H1 (cell line): ENCODE measurements at regions not wholly inside any gene's neighbourhood (a gene's known extent, or its start where the extent isn't known, plus 50 kb on each side); places are given as distances from the start of the nearest gene placed in this dataset.

Experiments used
- CTCF ChIA-PET: fragments of 300-600 bp; sonication (Branson Sonifier 250); formaldehyde crosslinking; loops from one replicate; lab custom pipeline; 2021; ENCODE audit not compliant: partially characterized antibody; lab: Charles Lee
- POLR2A ChIA-PET: fragments of 300-600 bp; sonication (Branson Sonifier 250); formaldehyde crosslinking; loops from one replicate; lab custom pipeline; 2021; ENCODE audit warnings: inconsistent platforms; ENCODE audit not compliant: partially characterized antibody; lab: Charles Lee
- DNase-seq, 2 experiments: peaks; one replicate each; pipeline versions ENCODE4 v3.0.0 to v3.0.0-alpha.2; 2010 to 2022; ENCODE audit warnings: low spot score in 2 of 2, low read depth in 1 of 2, mixed read lengths in 1 of 2
- FAIRE-seq: peaks from 2 replicates; lab custom pipeline; 2011; peaks lifted over from hg19 to GRCh38; lab: Jason Lieb, UNC
- H2AFZ ChIP-seq: 2 replicates; pipeline ENCODE4 v1.8.1; 2012; ENCODE audit warnings: low read length, inconsistent platforms
- H2AK5ac ChIP-seq: 2 replicates; pipeline ENCODE4 v1.6.1; 2013; ENCODE audit warnings: low read depth, low read length
- H2BK120ac ChIP-seq: replicated peaks from 2 replicates; pipeline ENCODE3; 2013; ENCODE audit warnings: low read depth, low read length, inconsistent platforms
- H2BK12ac ChIP-seq: 2 replicates; pipeline ENCODE4 v1.6.1; 2013; ENCODE audit warnings: low read depth, low read length
- H2BK15ac ChIP-seq: 2 replicates; pipeline ENCODE4 v1.6.1; 2013; ENCODE audit warnings: low read length
- H2BK20ac ChIP-seq: 2 replicates; pipeline ENCODE4 v1.6.1; 2013; ENCODE audit warnings: low read length
- H2BK5ac ChIP-seq: 2 replicates; pipeline ENCODE4 v1.6.1; 2013; ENCODE audit warnings: low read depth, low read length
- H3K14ac ChIP-seq: 2 replicates; pipeline ENCODE4 v1.6.1; 2013; ENCODE audit warnings: inconsistent platforms; ENCODE audit not compliant: insufficient read length
- H3K18ac ChIP-seq: 2 replicates; pipeline ENCODE4 v1.6.1; 2013; ENCODE audit warnings: low read length; ENCODE audit errors: extremely low read depth
- H3K23ac ChIP-seq: 2 replicates; pipeline ENCODE4 v1.6.1; 2013; ENCODE audit warnings: inconsistent platforms; ENCODE audit not compliant: insufficient read length
- H3K23me2 ChIP-seq: 2 replicates; pipeline ENCODE4 v1.6.1; 2013; ENCODE audit warnings: low read depth, low read length
- H3K27ac ChIP-seq: 2 replicates; pipeline ENCODE4 v1.6.1; 2011; ENCODE audit warnings: low read depth, low read length, inconsistent platforms
- H3K27me3 ChIP-seq, 4 experiments: replicated peaks in 1 of 4; 1 replicate in 1 of 4; 2 replicates in 3 of 4; pipeline versions ENCODE4 v1.6.1 to v1.8.1; 2011 to 2013; ENCODE audit warnings: low read length in 3 of 4, mild to moderate bottlenecking in 3 of 4, inconsistent platforms in 2 of 4, mixed read lengths in 2 of 4, moderate library complexity in 1 of 4; ENCODE audit not compliant: control insufficient read depth in 3 of 4, insufficient read depth in 3 of 4; ENCODE audit errors: extremely low read depth in 1 of 4
- H3K36me3 ChIP-seq, 4 experiments: 2 replicates each; pipeline versions ENCODE4 v1.6.1 to v1.8.1; 2011 to 2013; ENCODE audit warnings: mild to moderate bottlenecking in 4 of 4, low read length in 3 of 4, moderate library complexity in 2 of 4, control low read depth in 1 of 4, inconsistent platforms in 1 of 4; ENCODE audit not compliant: insufficient read depth in 4 of 4, control insufficient read depth in 2 of 4
- H3K4ac ChIP-seq: replicated peaks from 2 replicates; pipeline ENCODE3; 2013; ENCODE audit warnings: low read length, low read depth, mixed read lengths, inconsistent platforms; ENCODE audit not compliant: insufficient read length
- H3K4me1 ChIP-seq, 4 experiments: replicated peaks in 1 of 4; 1 replicate in 1 of 4; 2 replicates in 3 of 4; pipeline versions ENCODE4 v1.6.1 to v1.8.1; 2011 to 2013; ENCODE audit warnings: low read length in 3 of 4, inconsistent platforms in 2 of 4, mixed read lengths in 1 of 4; ENCODE audit not compliant: insufficient read depth in 4 of 4, control insufficient read depth in 3 of 4
- H3K4me2 ChIP-seq, 2 experiments: 2 replicates each; pipeline versions ENCODE4 v1.6.1 to v1.8.1; 2011 to 2013; ENCODE audit warnings: low read depth in 2 of 2, low read length in 2 of 2, control low read depth in 1 of 2, inconsistent platforms in 1 of 2, mild to moderate bottlenecking in 1 of 2; ENCODE audit not compliant: insufficient read depth in 1 of 2
- H3K4me3 ChIP-seq, 4 experiments: fragments of 200-600, 300-600 bp in 1 of 4; sonication (generic), shearing (Covaris generic), sonication (Bioruptor Twin) in 1 of 4; 2 replicates each; pipeline versions ENCODE4 v1.5.1 to v1.8.1; 2011 to 2016; ENCODE audit warnings: low read length in 4 of 4, low read depth in 3 of 4, control low read depth in 2 of 4, inconsistent platforms in 2 of 4, mild to moderate bottlenecking in 2 of 4, mixed read lengths in 1 of 4, moderate library complexity in 1 of 4; ENCODE audit not compliant: insufficient read depth in 2 of 4; ENCODE audit errors: extremely low read depth in 1 of 4
- H3K56ac ChIP-seq: replicated peaks from 2 replicates; pipeline ENCODE3; 2013; ENCODE audit warnings: low read depth, mild to moderate bottlenecking, mixed read lengths, low read length, inconsistent platforms; ENCODE audit not compliant: insufficient read length
- H3K79me1 ChIP-seq: 2 replicates; pipeline ENCODE4 v1.6.1; 2013; ENCODE audit warnings: low read depth, low read length, control low read depth
- H3K79me2 ChIP-seq, 2 experiments: 2 replicates each; pipeline versions ENCODE4 v1.6.1 to v1.8.1; 2012 to 2013; ENCODE audit warnings: low read length in 2 of 2, mild to moderate bottlenecking in 2 of 2, inconsistent platforms in 1 of 2; ENCODE audit not compliant: insufficient read depth in 2 of 2, control insufficient read depth in 1 of 2
- H3K9ac ChIP-seq, 4 experiments: replicated peaks in 1 of 4; 1 replicate in 1 of 4; 2 replicates in 3 of 4; pipeline versions ENCODE4 v1.6.1 to v1.8.1; 2011 to 2013; ENCODE audit warnings: low read depth in 3 of 4, low read length in 3 of 4, control low read depth in 2 of 4, mild to moderate bottlenecking in 2 of 4, moderate library complexity in 2 of 4, inconsistent platforms in 1 of 4; ENCODE audit errors: extremely low read depth in 1 of 4
- H3K9me3 ChIP-seq, 2 experiments: 2 replicates each; pipeline versions ENCODE4 v1.6.1 to v1.8.1; 2012 to 2013; ENCODE audit warnings: mild to moderate bottlenecking in 2 of 2, moderate library complexity in 2 of 2, control low read depth in 1 of 2, inconsistent platforms in 1 of 2, low read depth in 1 of 2, low read length in 1 of 2, mixed read lengths in 1 of 2; ENCODE audit not compliant: insufficient read depth in 2 of 2
- H4K20me1 ChIP-seq, 2 experiments: replicated peaks in 1 of 2; 2 replicates each; pipeline versions ENCODE3 to v1.8.1; 2011 to 2013; ENCODE audit warnings: inconsistent platforms in 2 of 2, low read length in 2 of 2, mild to moderate bottlenecking in 1 of 2; ENCODE audit not compliant: insufficient read depth in 2 of 2, control insufficient read depth in 1 of 2
- H4K5ac ChIP-seq: 2 replicates; pipeline ENCODE4 v1.6.1; 2013; ENCODE audit warnings: low read length, low read depth, mixed read lengths, inconsistent platforms; ENCODE audit not compliant: insufficient read length
- H4K8ac ChIP-seq: 2 replicates; pipeline ENCODE4 v1.8.0; 2013; ENCODE audit warnings: mild to moderate bottlenecking, moderate library complexity, low read length, inconsistent platforms; ENCODE audit not compliant: insufficient read depth; ENCODE audit errors: extremely low read depth
- H4K91ac ChIP-seq: replicated peaks from 2 replicates; pipeline ENCODE3; 2013; ENCODE audit warnings: low read length, mixed read lengths, inconsistent platforms; ENCODE audit not compliant: insufficient read length
- NRF1 ChIP-seq: IDR thresholded peaks from 2 replicates; pipeline ENCODE4 v1.6.1; 2011; ENCODE audit warnings: mild to moderate bottlenecking, low read depth, low read length, improper control_type of control experiment
- SP2 ChIP-seq: IDR thresholded peaks from 2 replicates; pipeline ENCODE4 v1.6.1; 2012; ENCODE audit warnings: mild to moderate bottlenecking, low read length, inconsistent platforms

DNA sequence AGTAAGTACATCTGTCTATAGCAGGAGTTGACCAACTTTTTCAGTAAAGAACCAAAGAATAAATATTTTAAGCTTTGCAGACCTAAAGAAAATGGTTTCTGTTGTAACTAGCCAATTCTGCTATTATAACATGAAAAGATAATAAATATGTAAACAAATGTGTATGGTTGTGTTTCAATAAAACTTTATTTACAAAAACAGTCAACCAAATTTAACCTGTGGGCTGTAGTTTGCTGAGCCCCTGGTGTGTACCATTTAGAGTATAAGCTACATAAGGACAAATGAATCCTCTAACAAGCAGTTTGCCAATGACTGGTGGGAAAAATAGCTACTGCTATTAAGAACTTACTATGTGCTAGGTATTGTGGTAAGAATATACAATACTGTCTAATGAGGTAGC is 79.4 kb downstream of the MAIP1 start:
- Histone ChIP-seq H3K56ac (no peak overlapping the region), H3K4me3 (no peak overlapping the region), H2BK15ac (no peak overlapping the region), H4K5ac (no peak overlapping the region), H3K14ac (no peak overlapping the region), H3K79me2 (no peaks in the 10 kb centered on the region), H3K4ac (no peak overlapping the region), H3K27ac (no peak overlapping the region), H3K9ac (no peak overlapping the region), H3K23ac (no peak overlapping the region), H2AFZ (no peak overlapping the region), H3K27me3 (no peaks in the 10 kb centered on the region), H3K36me3 (no peaks in the 10 kb centered on the region), H2BK20ac (no peak overlapping the region), H3K18ac (no peak overlapping the region), H3K23me2 (no peaks in the 10 kb centered on the region), H4K91ac (no peak overlapping the region), H2BK12ac (no peak overlapping the region), H3K79me1 (no peaks in the 10 kb centered on the region), H2BK120ac (no peak overlapping the region), H3K9me3 (no peaks in the 10 kb centered on the region), H4K8ac (no peak overlapping the region), H3K4me2 (no peak overlapping the region), H2BK5ac (no peak overlapping the region), H2AK5ac (no peak overlapping the region), H3K4me1 (peaks cover 0 to 5% (median 1%) of the 10 kb centered on the region in 4 experiments; a peak in 4 of 7 replicates), H4K20me1 (no peaks in the 10 kb centered on the region)
- ChIA-PET CTCF (interaction anchor here (0.8 to 1.9 kb wide), 6 partner anchors 11 to 678 kb away, joined by 3 to 8 read pairs (median 6); no protein-coding TSS in a partner anchor), POLR2A (no interaction called here)
- FAIRE-seq (no peak), DNase-seq (no peak)
- TF ChIP-seq SP2 = no peak
- no peak for TF ChIP-seq NRF1
